Activated CD4-positive, alpha-beta T cell treated with anti-CD3 and anti-CD28 coated beads for 36 hours (primary cell): ENCODE measurements at regions not wholly inside any gene's neighbourhood (a gene's known extent, or its start where the extent isn't known, plus 50 kb on each side); places are given as distances from the start of the nearest gene placed in this dataset.
"Not testable (repeated sequence)": the region's sequence is repeated elsewhere in the genome, so short reads cannot be mapped to it uniquely, and the experiment has no call there.

Experiments
- ATAC-seq: fragments of 200-7000 bp; cut with Tn5 transposase; one replicate; pipeline ENCODE4 v1.10.0; 2021; ENCODE audit warnings: mild to moderate bottlenecking, moderate library complexity
- CTCF ChIA-PET: fragments of 350-600 bp; sonication (Branson Sonifier 250); formaldehyde crosslinking; loops from one replicate; lab custom pipeline; 2021; ENCODE audit warnings: antibody characterized with exemption; lab: Charles Lee
- POLR2A ChIA-PET: fragments of 350-600 bp; sonication (Branson Sonifier 250); formaldehyde crosslinking; loops from one replicate; lab custom pipeline; 2021; ENCODE audit warnings: antibody characterized with exemption, inconsistent platforms; lab: Charles Lee
- DNase-seq: peaks from one replicate; pipeline ENCODE4 v3.0.0-alpha.2; 2020
- H3K27ac Mint-ChIP-seq: one replicate; pipeline ENCODE4 v1.8.0; 2021; ENCODE audit warnings: mixed read lengths
- H3K27me3 Mint-ChIP-seq: one replicate; pipeline ENCODE4 v1.8.0; 2021; ENCODE audit warnings: mixed read lengths
- H3K36me3 Mint-ChIP-seq: one replicate; pipeline ENCODE4 v1.8.0; 2021; ENCODE audit warnings: low read depth, mixed read lengths
- H3K4me1 Mint-ChIP-seq: one replicate; pipeline ENCODE4 v1.8.0; 2021; ENCODE audit warnings: mixed read lengths
- H3K4me3 Mint-ChIP-seq: one replicate; pipeline ENCODE4 v1.8.0; 2021; ENCODE audit warnings: mild to moderate bottlenecking, moderate library complexity, mixed read lengths
- H3K9me3 Mint-ChIP-seq: one replicate; pipeline ENCODE4 v1.8.0; 2021; ENCODE audit warnings: low read depth, mixed read lengths
- intact Hi-C, 2 experiments: fragments of 100-400 bp; cut with DNase I in 1 of 2; cut with micrococcal nuclease in 1 of 2; formaldehyde crosslinking; loops; one replicate each; pipeline versions ENCODE4 v1.14.2 to v1.15.1; 2022 to 2024; cut with DNase I, micrococcal nuclease

DNA sequence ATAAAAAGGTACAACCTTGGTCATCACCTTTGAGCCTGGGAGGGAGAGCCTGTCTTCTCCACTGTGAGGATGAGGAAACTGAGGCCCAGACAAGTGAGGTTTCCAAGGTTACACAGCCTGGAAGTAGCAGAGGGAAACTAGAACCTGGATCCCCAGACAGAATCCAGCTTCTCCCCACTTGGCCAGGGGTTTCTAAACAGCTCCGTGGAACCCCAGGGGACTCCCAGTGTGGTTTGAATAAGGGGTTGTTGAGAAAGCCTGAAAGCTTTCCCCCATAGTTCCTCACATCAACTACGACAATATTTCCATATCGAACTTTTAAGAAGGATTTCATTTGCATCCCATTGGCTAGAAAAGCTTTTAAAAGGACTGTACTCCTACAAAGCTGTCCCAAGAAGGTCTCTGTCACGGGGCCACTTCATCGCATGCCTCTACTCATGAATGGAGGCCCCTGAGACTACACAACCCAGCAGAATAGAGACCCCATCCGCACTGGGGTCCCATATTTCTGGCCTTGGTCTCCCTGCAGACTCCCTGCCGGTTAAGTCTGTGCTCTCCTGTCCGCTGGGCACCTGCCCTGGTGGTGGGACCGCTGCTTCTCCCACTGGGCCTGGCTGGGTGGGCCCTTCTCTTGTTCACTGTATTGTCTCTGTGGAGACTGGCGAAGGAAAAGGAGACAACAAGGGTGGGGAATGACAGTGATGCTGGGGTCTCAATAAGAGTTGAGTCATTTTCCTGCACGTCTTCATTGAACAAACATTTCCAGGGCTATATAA is 178.5 kb downstream of the SMAD6 start:
- Mint-ChIP-seq H3K4me3 (no peak overlapping the region), H3K27ac (no peak overlapping the region), H3K36me3 (no peaks in the 10 kb centered on the region), H3K27me3 (peaks cover 5% of the 10 kb centered on the region), H3K9me3 (no peaks in the 10 kb centered on the region), H3K4me1 (peaks cover 4% of the 10 kb centered on the region)
- ATAC-seq (no peak), DNase-seq (no peak)
- CTCF ChIA-PET, result interaction anchor here (0.7 to 1.1 kb wide), 2 partner anchors 106 to 894 kb away, joined by 3 read pairs; no protein-coding TSS in a partner anchor
- intact Hi-C loops, result no loop called here
- POLR2A ChIA-PET, result no interaction called here

- CTCF ChIA-PET, result interaction anchor here (1.1 kb wide), 1 partner anchor 105 kb away, joined by 3 read pairs; no protein-coding TSS in a partner anchor
- intact Hi-C loops, result no loop called here
- no peaks in the 10 kb centered on the region for H3K36me3 Mint-ChIP-seq
These were observed 179.3 kb downstream of the SMAD6 start for GRCh38 chr15:66881173-66881905.

DNA sequence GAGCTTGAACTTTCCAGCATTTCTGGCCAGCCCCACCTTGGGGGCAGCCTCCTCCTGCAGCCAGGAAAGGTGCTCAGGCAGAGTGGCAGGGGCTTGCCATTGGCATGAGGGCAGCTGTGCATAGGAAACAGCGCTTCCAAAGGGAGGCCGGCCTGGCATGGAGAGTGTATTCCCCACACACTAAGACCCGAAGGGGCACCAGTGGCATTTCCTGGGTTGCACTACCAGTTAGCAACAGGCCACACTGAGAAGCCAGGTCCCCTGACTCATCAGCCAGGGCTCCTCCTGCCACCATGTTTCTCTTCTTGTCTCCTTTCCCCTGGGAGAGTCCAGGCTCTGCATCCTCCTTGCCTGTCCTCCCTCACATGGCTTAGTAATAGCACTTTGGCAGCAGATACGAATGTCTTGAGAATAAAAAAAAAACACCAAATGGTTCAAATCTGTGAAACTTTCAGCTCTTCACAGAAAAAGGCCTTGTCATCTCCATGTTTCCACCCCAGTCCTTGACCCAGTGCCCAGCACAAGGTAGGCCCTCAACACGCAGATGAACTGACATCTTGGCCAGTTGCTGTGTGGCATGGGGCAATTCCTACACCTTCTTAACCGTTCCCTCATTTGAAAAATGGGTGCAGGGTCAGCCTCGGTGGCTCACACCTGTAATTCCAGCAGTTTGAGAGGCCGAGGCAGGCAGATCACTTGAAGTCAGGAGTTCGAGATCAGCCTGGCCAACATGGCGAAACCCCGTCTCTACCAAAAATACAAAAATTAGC is 180.4 kb downstream of the SMAD6 start:
- H3K4me1 Mint-ChIP-seq, result peaks cover 4% of the 10 kb centered on the region
- DNase-seq (no peak), ATAC-seq (no peak)
- H3K36me3 Mint-ChIP-seq, result no peaks in the 10 kb centered on the region
- H3K4me3 Mint-ChIP-seq, result no peak overlapping the region
- H3K27me3 Mint-ChIP-seq, result peaks cover 2% of the 10 kb centered on the region
- H3K27ac Mint-ChIP-seq, result no peak overlapping the region
- intact Hi-C loops, result no loop called here
- POLR2A ChIA-PET, result no interaction called here
- H3K9me3 Mint-ChIP-seq, result no peaks in the 10 kb centered on the region
- CTCF ChIA-PET, result no interaction called here

More at GRCh38 chr15:66881173-66881905, 179.3 kb downstream of the SMAD6 start:
- Mint-ChIP-seq H3K4me1 (peaks cover 4% of the 10 kb centered on the region), H3K4me3 (no peak overlapping the region), H3K27ac (no peak overlapping the region), H3K9me3 (no peaks in the 10 kb centered on the region), H3K27me3 (peaks cover 2% of the 10 kb centered on the region)
- POLR2A ChIA-PET, result no interaction called here
- no peak for DNase-seq
- no peak for ATAC-seq

DNA sequence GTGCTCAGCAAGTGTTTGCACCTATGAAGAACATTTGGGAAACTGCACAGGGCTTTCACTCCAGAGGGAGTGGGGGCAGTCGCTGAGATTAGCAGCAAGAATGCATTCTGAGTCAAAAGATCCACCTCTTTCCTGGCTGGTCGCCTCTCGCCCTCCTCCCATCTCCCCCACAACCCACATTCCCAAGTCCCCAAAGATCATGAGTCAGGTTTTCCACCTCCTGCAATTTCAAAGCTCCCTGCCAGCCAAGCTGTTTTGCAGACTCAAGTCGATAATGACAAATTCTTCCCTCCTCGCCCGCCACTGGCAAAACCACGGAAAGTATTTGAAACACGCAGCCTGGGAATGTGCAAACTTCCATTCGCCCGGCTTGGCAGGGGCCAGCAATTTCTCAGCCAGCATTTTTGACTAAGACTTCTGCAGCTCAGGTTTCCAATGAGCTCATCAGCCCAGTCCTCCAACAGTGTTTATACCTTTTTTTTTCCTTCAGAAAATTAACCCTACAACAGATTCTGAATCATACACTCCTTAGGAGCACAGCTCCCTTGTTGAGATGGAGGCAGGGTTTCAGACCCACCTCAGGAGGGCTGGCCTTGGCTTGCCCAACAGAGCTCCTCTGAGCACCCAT is 181.4 kb downstream of the SMAD6 start:
- intact Hi-C loops, result no loop called here
- Mint-ChIP-seq H3K27ac (peak overlapping the region; percentile 10), H3K4me3 (no peak overlapping the region), H3K36me3 (no peaks in the 10 kb centered on the region), H3K27me3 (peaks cover 2% of the 10 kb centered on the region), H3K4me1 (peaks cover 4% of the 10 kb centered on the region), H3K9me3 (no peaks in the 10 kb centered on the region)
- POLR2A ChIA-PET, result interaction anchor here (0.6 kb wide), 2 partner anchors 63 to 143 kb away, joined by 3 to 6 read pairs; no protein-coding TSS in a partner anchor
- ATAC-seq (no peak), DNase-seq (no peak)
- CTCF ChIA-PET, result interaction anchor here (0.5 to 0.8 kb wide), 3 partner anchors 11 to 464 kb away, joined by 3 to 4 read pairs (median 3); no protein-coding TSS in a partner anchor

GRCh38 chr15:66884115-66884622 is 181.2 kb upstream of the SMAD3 start:
- Mint-ChIP-seq H3K4me3 (no peak overlapping the region), H3K27me3 (peaks cover 2% of the 10 kb centered on the region), H3K27ac (no peak overlapping the region), H3K36me3 (no peaks in the 10 kb centered on the region), H3K9me3 (no peaks in the 10 kb centered on the region), H3K4me1 (peaks cover 4% of the 10 kb centered on the region)
- intact Hi-C loops, result no loop called here
- no peak for DNase-seq
- POLR2A ChIA-PET, result no interaction called here
- CTCF ChIA-PET, result no interaction called here
- ATAC-seq, result no peak

DNA sequence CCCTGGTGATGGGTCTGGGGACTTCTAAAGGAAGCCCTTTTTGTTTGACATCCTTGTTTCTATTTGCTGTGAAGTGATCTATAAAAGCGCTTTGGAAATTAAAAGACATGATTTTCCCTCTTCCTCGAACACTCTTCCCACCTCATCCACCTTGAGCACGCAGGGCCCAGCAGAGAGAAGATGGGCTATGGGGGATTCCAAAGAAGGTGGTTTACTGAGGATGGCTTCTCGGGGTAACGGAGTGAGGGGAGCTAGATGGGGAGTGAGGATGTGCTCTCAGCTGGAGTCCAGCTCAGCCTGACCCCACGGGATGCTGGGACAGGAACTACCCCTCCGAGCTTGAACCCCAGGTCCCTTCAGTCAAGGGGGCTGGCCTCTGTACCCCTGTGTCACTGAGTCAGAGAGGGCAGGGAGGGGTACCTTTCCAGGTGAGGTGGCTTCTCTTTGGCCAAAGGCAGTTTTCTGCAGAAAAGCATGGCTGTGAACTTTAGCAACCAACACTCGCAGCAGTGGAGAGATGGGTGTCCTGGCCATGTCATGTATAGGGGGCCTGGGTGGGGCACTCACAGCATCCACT is 180.7 kb upstream of the SMAD3 start:
- CTCF ChIA-PET, result no interaction called here
- intact Hi-C loops, result no loop called here
- ATAC-seq, result no peak
- H3K4me3 Mint-ChIP-seq, result no peak overlapping the region
- POLR2A ChIA-PET, result no interaction called here
- no peaks in the 10 kb centered on the region for H3K36me3 Mint-ChIP-seq
- no peak overlapping the region for H3K27ac Mint-ChIP-seq
- H3K4me1 Mint-ChIP-seq, result peaks cover 4% of the 10 kb centered on the region
- no peak for DNase-seq
- peaks cover 2% of the 10 kb centered on the region for H3K9me3 Mint-ChIP-seq
- peaks cover 2% of the 10 kb centered on the region for H3K27me3 Mint-ChIP-seq

DNA sequence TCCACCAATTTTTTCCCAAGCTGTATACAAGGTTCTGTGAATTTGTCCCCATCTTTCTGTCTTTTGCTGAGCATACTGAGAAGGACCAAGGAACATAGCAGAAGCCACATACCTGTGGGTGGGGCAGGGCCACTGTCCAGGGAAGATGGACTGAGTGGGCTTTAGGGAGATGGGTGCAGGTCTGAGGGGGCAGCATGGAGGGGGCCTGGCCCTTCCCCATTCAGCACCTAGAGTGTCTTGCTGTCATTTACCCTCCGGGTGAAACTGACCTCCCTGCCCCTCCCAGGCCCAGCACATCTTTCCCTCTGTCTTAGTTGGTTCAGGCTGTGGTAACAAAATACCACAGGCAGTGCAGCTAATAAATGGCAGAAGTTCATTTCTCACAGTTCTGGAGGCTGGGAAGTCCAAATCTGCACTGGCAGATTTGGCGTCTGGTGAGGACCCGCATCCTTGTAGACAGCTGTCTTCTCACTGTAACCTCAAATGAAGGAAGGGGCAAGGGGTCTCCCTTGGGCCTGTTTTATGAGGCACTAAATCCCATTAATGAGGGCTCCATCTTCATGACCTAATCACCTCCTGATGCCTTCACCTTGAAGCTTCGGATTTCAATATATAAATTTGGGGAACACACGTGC is 180.0 kb upstream of the SMAD3 start:
- peaks cover 2% of the 10 kb centered on the region for H3K27me3 Mint-ChIP-seq
- no peak for DNase-seq
- intact Hi-C loops, result no loop called here
- H3K4me3 Mint-ChIP-seq, result no peak overlapping the region
- H3K4me1 Mint-ChIP-seq, result peaks cover 4% of the 10 kb centered on the region
- no peaks in the 10 kb centered on the region for H3K36me3 Mint-ChIP-seq
- ATAC-seq, result no peak
- H3K9me3 Mint-ChIP-seq, result peaks cover 4% of the 10 kb centered on the region
- no peak overlapping the region for H3K27ac Mint-ChIP-seq
- ChIA-PET CTCF (interaction anchor here (1.9 kb wide), 1 partner anchor 18 kb away, joined by 10 read pairs; no protein-coding TSS in a partner anchor), POLR2A (no interaction called here)

- ChIA-PET POLR2A (no interaction called here), CTCF (interaction anchor here (1.9 kb wide), 1 partner anchor 17 kb away, joined by 10 read pairs; no protein-coding TSS in a partner anchor)
- Mint-ChIP-seq H3K27ac (no peak overlapping the region), H3K9me3 (peaks cover 4% of the 10 kb centered on the region), H3K4me3 (no peak overlapping the region), H3K4me1 (peaks cover 4% of the 10 kb centered on the region), H3K27me3 (peaks cover 2% of the 10 kb centered on the region), H3K36me3 (no peaks in the 10 kb centered on the region)
- DNase-seq (no peak), ATAC-seq (no peak)
- intact Hi-C loops, result no loop called here
These were observed 179.1 kb upstream of the SMAD3 start for GRCh38 chr15:66886241-66886675.

GRCh38 chr15:66886686-66887273 is 178.6 kb upstream of the SMAD3 start:
- intact Hi-C loops, result no loop called here
- H3K9me3 Mint-ChIP-seq, result peaks cover 4% of the 10 kb centered on the region
- ChIA-PET CTCF (interaction anchor here (1.9 kb wide), 1 partner anchor 17 kb away, joined by 10 read pairs; no protein-coding TSS in a partner anchor), POLR2A (no interaction called here)
- no peak overlapping the region for H3K4me3 Mint-ChIP-seq
- H3K27ac Mint-ChIP-seq, result no peak overlapping the region
- no peaks in the 10 kb centered on the region for H3K36me3 Mint-ChIP-seq
- DNase-seq (no peak), ATAC-seq (no peak)
- H3K27me3 Mint-ChIP-seq, result peaks cover 2% of the 10 kb centered on the region
- peaks cover 4% of the 10 kb centered on the region for H3K4me1 Mint-ChIP-seq

GRCh38 chr15:66889298-66889697 is 176.1 kb upstream of the SMAD3 start:
- H3K4me3 Mint-ChIP-seq, POLR2A ChIA-PET, H3K9me3 Mint-ChIP-seq, H3K27me3 Mint-ChIP-seq, H3K36me3 Mint-ChIP-seq, DNase-seq, intact Hi-C loops, H3K4me1 Mint-ChIP-seq, H3K27ac Mint-ChIP-seq, ATAC-seq: not testable (repeated sequence)
- CTCF ChIA-PET, result interaction anchor here (0.8 to 3.7 kb wide), 2 partner anchors 14 to 38 kb away, joined by 3 to 12 read pairs; no protein-coding TSS in a partner anchor
